ENCODE measurements at regions not wholly inside any gene's neighbourhood (a gene's known extent, or its start where the extent isn't known, plus 50 kb on each side); places are given as distances from the start of the nearest gene placed in this dataset.

- TF ChIP-seq, protein P1, sequence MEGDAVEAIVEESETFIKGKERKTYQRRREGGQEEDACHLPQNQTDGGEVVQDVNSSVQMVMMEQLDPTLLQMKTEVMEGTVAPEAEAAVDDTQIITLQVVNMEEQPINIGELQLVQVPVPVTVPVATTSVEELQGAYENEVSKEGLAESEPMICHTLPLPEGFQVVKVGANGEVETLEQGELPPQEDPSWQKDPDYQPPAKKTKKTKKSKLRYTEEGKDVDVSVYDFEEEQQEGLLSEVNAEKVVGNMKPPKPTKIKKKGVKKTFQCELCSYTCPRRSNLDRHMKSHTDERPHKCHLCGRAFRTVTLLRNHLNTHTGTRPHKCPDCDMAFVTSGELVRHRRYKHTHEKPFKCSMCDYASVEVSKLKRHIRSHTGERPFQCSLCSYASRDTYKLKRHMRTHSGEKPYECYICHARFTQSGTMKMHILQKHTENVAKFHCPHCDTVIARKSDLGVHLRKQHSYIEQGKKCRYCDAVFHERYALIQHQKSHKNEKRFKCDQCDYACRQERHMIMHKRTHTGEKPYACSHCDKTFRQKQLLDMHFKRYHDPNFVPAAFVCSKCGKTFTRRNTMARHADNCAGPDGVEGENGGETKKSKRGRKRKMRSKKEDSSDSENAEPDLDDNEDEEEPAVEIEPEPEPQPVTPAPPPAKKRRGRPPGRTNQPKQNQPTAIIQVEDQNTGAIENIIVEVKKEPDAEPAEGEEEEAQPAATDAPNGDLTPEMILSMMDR (conservative IDR thresholded peaks at IDR 0.05) = no peak
- TF ChIP-seq EZH2 (IDR thresholded peaks at IDR 0.05; ENCODE audit: low read depth) = no peak
Measured at GRCh38 chr2:58875436-58875835, 634.3 kb upstream of the FANCL start.

Data from PC-9 (cell line).